HG03342 (cell line): ENCODE measurements at regions not wholly inside any gene's neighbourhood (a gene's known extent, or its start where the extent isn't known, plus 50 kb on each side); places are given as distances from the start of the nearest gene placed in this dataset.

Source experiments
- ATAC-seq: cut with Tn5 transposase; IDR thresholded peaks from one replicate; pipeline ENCODE4 v1.9.1; 2021; ENCODE audit warnings: mild to moderate bottlenecking, moderate library complexity; ENCODE audit not compliant: unreplicated experiment

DNA sequence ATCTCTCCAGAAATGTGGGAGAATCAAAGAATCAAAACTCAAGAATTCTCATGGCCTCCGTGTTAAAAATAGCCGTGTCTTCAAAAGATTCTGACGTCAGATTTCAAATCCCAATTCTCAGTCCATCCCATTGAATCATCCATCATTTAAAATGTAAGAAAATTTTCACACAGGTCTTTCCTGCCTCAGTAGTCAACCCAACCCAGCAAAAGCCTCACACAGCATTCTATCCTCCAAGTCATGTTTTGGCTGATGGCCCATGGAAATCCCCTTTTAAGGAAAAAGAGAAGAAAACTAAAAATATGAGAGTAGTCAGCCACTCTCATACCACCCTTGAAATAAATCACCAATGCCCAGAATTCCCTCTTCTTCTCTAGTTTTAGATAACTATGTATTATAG is 211.8 kb downstream of the C1D start:
- no peak for ATAC-seq

DNA sequence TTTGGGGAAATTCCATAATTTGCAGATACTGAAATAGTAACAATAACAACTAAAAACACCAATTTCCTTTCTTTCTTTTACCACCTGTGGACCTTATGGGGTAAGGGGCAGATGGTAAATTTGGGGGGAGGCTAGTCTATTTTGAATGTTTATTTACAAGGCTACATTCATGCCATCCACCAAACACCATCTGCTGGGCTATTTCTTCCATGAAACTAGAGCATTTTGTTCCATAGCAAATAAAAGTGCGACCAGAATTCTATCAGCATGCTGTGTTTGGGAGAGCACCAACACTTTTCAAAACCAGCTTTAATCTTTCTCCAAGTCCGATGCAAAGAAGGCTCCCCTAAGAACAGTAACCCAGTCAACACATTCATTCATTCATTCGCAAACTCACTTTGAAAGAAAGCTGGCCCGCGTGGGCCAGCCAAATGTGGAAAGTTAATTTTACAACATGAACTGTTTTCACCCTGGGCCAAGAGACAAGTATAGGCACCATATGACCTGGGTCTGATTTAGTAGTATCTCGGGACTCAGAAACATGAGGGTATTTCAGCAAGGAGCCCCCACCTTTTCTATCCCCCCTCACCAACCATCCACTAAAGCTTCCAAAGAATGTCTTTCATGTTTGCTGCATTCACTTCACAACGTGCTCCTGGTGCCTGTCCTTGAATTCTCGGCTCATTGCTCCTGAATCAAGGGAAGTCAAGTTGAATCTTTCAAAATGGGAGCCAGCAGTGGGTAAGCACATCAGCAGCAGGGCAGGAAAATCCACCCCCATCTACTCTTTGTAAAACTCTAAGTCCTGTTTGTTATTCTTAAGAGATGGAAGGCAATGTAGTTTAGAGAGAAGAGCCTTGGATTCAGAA is 210.6 kb downstream of the C1D start:
- ATAC-seq, result no peak

DNA sequence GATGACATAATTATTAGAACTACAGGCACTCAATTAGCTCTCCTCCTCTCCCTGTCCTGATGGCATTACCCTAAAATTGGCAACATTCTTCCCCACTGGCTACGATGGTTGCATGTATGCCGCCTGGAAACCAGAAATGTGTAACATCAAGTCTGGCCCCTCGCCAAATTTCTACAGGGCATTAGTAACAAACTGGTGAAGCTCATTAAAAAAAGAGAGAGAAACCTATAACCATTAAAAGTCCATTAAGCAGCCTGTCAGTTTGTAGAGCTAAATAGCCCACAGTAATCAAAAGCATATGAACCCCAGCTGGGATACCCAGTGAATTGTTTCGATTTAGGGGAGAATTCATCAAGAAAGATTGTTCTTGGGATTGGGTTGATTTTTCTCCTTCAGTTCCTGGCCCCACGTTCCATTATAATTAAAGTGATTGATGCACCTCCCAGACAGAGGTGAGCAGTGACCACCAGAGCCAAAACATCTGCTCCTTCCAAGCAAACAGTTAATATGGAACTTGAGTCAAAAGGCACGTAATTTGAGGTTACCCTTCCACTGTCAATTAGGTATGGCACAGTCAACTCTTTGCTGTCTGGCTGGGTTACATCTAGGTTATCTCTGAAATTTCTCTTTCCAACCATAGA is 208.6 kb downstream of the C1D start:
- no peak for ATAC-seq

DNA sequence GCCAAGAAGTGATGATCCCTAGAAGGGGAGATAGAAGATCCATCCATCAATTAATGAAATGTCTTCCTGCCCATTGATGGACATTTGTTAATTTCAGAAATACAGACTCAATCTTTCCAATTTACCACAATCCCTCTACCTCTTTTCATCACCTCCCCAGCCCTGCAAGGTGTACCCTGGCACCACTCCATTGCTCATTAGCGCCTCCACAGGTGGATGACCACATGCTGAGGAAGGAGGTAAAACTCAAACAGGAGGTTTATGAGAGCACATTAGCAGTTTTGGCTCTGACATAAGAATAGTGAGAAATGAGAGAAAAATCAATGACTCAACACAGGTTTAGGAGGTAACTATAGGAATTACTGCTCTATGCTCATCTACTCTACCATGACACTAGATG is 208.0 kb downstream of the C1D start:
- ATAC-seq, result no peak

DNA sequence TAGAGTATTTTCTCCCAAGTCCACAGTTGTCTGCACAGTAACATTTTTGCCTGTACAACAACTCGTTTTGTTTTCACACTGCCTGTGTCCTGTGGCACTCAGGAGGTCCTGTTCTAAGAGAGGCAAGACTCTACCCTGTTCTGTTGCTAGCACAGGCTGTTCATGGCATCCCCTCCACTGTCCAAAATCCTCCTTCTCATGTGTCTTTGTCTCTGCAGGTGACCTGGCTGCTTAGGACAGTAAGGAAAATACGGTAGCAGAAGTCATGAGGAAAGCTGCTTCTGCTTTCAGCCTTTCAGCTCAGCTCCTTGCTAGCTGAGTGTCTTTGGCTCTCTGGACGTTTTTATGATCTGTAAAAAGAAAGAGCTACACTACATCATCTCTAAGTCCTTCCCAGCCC is 205.9 kb downstream of the C1D start:
- no peak for ATAC-seq

DNA sequence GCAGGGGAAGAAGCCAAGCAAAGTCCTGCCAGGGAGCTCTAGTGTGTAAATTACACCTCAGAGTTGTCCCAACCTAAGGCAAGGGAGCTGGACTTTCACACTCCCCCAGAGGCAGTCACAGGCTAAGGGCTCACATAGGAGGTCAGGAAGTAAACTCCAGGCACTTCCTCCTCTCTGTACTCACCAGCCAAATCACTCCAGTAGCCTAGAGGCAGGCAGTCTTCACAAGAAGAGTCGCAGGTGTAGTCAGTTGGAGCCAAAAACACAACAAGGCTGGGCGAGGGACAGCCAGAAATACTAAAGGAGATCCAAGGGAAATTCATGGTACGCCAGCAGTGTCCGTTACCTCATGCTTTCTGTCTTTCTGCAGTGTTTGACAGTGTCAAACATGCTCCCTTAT is 205.0 kb downstream of the C1D start:
- no peak for ATAC-seq

DNA sequence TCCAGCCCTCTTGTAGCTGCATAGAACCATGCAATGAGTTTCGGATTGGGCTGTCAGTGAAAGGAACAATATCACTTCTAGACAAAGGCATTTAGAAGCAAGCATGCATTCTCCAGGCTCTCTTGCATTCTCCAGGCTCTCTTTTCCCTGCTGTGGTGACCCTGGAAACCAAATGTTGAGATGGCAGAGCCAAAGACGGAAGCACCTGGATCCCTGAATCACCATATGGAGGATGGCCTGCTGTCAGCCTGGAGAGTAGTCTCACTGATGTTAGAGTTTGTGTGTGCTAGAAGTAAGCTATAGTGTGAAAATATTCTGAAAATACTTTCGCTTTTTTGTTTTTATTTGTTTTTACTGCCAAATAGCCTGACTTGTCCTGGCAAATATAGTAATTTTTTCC is 203.9 kb downstream of the C1D start:
- ATAC-seq, result no peak

DNA sequence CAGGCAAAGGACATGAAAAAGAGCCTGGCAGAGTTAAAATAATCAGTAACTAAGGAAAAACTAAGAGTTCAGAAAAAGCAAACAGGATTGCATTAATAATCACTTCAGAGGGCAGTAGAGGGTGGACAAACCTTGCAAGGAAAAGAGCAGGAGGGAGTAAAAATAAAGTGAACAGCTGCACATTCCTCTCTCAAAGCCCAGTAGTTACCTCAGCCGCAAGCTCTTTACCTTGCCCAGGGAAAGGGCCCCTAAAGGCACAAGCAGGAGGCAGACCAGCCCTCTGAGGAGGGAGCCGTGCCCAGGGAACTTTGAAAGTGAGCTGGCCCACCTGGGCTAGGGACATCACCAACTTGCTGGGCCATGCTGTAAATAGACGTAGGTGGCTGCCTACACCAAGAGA is 196.9 kb downstream of the C1D start:
- ATAC-seq, result no peak

DNA sequence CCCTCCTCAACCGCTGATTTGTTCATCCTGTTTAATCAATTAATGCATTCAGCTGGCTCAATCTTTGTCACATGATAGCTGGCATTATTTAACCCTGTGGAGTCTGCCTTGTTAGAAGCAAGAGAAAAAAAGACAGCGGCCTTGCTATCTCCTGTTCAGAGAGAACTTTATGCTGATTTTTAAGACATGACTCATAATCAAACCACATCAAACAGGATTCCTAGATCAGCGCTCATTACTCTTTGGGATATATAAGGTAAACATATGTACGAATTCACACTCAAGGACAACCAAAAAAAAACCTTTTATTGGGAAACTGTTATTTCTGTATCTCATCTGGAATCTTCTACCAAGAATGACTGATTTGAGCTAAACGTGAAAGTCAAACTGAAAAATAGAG is 195.1 kb downstream of the C1D start:
- no peak for ATAC-seq

DNA sequence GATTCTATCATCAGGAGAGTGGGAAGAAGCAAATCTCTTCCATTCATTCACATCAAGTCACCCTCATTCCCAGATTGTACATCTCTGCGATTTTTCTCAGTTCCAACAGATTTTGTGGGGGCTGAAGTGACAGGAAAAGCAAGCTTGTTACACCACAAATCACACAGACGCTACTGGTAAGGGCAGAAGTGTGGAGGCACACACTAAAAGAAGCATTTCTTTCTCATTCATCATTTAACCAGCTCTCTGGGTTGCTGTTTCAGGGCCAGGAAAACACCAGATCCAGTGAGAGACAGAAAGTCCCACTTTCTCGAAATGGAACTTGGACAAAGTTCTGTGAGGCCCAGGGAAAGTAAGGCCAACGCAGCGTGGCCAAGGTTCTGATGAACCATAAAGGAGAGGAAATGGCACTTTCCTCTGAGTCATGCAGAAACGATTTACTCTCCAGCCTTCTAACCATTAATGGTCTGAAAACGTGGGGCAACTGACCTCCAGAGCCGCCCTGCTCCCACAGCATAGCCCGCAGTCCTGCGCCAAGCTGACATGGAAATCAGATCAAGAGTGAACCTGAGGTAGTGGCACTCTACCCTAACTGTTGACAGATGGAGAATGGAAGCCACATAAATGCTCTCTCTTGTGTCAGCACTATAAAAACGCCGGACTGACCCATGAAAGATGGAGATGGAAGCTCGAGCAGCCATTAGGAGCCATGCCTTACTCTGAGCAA is 191.0 kb downstream of the C1D start:
- no peak for ATAC-seq

DNA sequence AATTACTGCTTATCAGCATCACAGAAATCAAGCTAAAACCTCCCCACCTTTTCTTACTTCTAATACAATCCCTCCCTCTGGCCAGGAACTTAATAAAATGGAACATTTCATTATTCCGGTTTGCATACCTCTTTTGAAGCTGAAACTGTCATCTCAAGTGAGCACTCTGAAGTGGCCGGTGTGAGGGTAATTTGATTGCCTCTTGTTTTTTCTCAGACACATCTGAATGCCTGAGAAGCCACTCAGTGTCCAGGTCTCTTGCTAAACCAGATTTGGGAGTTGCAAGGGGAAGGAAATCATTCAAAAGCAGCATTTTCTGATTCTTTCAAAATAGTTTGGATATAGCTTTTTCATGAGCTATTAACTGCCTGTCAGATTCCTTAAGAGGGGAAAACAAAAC is 190.3 kb downstream of the C1D start:
- ATAC-seq, result no peak

DNA sequence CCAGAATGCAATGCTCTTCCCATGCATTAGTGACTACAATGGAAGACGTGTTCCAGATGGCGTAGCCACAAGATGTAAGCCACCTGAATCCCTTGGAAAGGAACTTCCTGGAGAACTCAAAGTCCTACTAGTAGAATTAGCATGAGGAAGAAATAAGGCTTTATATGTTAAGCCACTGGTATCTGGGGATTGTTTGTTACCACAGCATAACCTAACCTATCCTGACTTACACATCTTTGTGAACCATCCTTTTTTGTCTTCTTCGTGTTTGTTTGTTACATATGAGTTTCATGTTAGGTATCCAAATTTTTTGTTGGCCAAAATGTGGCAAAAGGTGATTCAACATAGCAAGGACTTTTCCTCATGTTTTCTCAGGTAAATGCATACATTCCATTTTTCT is 188.9 kb downstream of the C1D start:
- ATAC-seq, result no peak

DNA sequence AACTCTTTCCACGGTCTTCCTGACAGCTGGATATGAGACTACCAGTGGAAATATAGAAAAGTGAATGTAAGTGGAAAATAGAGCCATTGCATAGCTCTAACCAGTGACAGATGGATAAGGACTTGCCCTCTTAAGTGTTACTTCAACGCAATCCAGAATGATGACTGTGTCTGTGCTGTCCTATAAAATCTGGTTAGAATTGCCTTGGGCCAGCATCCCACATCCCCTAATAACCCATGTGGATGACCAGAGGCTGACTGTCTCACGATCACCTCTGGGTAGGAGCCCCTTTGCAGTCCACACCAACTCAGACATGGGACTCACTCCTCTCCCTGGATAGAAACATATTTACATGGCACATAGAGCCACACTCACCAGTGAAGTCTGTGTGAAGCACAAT is 186.6 kb downstream of the C1D start:
- ATAC-seq, result no peak

DNA sequence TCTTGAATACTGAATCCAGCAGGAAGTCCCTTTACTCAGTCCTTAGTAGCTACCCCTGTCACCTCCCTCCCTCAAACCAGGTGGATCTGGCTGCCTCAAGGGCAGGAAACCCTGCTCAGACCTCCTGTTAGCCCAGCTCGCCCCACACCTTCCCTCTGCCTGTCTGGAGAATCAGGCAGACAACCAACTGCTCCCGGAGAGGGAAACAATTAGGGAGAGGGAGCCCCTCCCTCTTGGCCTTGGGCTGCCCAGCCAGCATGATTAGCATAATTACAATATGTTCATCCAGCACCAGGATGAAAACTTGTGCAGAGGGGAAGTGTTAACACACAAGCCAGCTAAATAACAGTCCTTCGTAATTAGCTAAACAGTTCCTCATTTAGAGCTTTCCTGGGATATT is 185.5 kb downstream of the C1D start:
- no peak for ATAC-seq

DNA sequence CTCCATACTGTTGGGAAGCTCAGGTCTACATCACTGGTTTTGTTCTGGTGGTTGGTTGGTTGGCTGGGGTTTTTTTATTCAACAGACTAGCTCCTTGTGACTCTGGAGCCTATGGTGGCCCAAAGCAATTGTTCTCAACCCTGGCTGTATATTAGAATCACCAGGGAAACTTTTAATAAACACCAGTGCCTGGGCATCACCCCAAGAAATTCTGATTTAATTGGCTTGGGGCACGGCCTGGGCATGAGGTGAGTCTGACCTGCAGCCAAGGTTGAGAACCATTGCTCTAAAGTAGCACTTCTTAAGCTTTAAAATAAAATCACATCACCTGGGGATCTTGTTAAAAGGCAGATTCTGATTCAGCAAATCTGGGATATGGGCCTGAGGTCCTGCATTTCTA is 184.1 kb downstream of the C1D start:
- ATAC-seq, result no peak

DNA sequence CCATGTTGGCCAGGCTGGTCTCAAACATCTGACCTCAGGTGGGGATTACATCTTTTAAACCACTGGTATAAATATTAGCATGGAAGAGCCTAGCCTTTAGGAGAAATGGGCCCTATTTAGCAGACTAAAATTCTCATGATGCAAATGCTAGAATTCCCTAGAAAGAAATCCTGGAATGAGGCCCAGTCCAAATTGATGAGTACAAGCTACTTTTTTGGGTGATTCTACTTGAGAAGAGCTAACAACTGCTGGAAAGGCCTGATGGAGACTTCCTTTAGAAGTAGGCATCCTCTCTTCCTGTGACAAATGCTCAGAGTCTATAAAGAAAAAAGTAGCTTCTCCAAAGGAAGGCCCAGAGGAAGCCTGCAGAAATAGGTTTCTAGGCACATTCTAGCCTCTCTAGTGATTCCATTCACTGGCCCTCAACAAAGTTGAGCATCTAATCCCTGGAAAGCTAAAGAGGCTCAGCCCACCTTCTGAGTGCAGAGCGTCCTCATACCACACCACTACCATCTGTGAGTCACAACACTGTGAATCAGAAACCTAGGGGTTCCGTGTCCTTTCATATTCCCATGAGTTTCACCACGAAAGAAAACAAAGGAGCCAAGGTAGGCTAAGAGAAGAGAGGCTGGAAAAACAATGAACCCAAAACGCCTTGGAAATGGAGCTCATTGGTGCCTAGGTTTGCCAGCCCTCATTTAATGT is 183.1 kb downstream of the C1D start:
- ATAC-seq, result no peak

DNA sequence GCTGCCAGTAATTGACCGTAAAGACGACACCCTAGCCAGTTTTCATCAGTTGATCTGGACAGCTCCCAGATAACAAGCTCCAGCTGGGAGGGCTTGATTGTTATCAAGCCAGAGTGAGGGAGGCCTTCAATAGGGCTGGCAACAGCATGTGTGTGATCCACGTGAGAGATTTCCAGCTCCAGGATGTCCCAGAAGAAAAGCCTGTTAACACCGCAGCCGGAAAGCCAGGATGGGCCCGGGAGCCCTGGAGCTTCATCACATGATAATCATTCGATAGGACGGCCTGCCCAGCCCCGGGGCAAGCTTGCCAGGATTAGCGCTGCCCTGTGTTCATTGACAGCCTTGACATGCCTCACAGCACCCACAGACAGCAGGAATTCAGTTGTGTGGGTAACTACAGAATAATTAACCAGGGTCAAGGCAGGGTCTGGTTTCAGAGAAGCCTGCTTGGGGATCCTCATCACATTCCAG is 182.5 kb downstream of the C1D start:
- ATAC-seq, result no peak

DNA sequence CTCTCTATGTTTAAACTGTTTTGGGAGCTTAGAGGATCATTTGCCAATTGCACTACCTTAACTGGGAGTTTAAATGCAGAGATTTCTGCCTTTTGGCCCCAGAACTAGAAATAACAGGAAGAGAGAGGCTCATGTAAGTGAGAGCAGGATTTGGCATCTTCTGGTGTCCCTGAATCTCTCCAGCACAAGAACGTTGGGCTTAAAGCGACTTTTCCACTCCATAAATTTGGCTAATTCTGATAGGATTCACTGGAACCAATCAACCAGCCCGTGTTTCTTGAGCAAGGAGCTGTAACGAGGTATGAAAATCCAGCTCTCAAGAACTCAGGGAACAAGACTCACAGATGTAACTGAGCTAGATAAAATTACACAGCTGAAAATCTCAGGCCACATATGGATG is 181.0 kb downstream of the C1D start:
- ATAC-seq, result no peak

DNA sequence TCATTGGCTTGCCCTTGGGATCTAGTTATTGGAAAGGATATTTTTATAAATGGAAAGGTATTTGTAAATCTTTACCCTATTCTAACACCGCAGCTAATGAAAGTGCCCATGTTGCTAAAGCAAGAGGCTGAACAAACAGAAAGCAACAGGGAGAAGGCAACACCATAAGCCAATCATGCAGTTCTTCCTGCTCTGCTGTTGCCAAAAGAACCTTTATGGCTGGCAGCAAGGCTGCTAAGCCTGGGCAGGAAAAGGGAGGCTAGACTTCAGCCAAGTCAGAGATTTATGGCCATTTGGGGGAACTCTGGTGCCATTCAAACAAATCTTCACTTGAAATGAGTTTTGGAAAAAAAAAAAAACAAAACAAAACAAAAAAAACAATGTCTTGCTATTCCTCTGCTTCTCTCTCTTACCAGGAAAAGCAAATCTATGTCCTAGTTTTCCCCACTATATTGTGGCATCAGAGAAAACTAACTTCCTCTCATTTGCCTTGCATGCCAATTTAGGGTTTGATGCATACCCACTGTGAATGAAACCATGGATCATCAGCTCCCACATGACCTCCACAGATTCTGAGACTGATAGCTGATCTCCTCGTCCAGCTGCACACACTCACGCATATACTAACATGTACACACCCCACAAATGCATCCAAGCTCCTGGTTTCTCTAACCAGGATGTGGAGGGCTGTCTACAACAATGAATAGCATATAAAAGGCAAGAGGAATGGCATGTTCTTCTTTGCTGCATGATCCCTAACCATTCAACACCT is 179.3 kb downstream of the C1D start:
- no peak for ATAC-seq

DNA sequence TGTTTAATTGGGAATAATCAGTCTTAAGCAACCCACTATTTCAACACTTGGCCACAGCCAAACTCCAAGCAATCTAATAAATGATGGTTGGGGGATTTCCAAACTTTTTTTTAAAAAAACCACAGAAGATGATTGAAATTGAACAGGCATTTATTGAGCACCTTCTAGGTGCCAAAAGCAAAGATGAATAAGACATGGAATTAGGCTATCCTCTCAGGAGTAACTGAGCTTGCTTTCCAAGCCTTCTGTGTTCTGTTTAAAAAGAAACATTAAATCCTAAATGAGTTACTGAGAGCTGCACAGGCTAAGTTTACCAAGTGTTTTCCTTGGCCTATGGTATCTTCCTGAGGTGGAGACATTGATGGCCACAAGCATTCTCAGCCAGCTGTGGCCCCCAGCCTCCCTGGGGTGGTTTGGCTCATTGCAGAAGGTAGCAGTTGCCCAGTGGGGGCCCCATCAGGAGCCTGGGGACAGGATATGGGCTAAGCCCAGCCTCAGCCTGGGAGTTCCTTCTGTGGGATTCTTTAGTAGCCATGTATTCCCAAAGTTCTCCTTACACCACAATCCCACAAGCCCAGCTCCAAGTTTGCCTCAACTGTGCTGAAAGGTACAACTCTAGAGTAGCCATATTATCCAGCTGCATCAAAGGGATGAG is 174.3 kb downstream of the C1D start:
- no peak for ATAC-seq
